ENCODE measurements at regions not wholly inside any gene's neighbourhood (a gene's known extent, or its start where the extent isn't known, plus 50 kb on each side); places are given as distances from the start of the nearest gene placed in this dataset.
"Not testable (repeated sequence)": the region's sequence is repeated elsewhere in the genome, so short reads cannot be mapped to it uniquely, and the experiment has no call there.

DNA sequence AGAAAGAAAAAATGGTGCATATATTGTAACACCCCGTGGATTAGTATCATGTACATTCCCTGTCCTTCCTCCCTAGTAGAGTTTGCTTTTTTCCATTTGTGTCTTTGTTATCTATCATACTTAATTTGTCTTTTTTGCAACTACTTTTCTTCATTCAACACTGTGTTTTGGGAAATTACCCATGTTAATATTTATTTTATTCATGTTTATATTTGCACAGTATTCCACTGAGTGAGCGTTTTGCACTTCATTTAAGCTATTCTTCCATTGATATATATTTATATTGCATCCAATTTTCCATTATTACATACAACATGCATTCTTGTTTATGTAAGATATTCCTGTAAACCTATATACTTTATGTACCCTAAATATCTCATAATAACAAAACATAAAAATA is 57.6 kb upstream of the FAM171A1 start:
- no peak for DNase-seq

- DNase-seq, result no peak
Measured at GRCh38 chr10:15427843-15428414, 56.8 kb upstream of the FAM171A1 start.

GRCh38 chr10:15426558-15426957 is 55.5 kb upstream of the FAM171A1 start:
- no peak for DNase-seq

DNA sequence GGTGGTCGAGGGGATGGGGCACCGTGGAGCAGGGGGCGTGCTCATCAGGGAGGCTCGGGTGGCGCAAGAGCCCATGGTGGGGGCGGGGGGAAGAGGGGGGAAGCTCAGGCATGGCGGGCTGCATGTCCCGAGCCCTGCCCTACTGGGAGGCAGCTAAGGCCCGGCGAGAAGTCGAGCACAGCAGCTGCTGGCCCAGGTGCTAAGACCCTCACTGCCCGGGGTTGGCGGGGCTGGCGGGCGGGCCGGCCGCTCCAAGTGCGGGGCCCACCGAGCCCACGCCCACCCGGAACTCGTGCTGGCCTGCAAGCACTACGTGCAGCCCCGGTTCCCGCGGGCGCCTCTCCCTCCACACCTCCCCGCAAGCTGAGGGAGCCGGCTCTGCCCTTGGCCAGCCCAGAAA is 55.0 kb upstream of the FAM171A1 start:
- DNase-seq, result no peak

GRCh38 chr10:15421875-15422274 is 50.8 kb upstream of the FAM171A1 start:
- DNase-seq, result not testable (repeated sequence)
